ENCODE measurements at regions not wholly inside any gene's neighbourhood (a gene's known extent, or its start where the extent isn't known, plus 50 kb on each side); places are given as distances from the start of the nearest gene placed in this dataset.

DNA sequence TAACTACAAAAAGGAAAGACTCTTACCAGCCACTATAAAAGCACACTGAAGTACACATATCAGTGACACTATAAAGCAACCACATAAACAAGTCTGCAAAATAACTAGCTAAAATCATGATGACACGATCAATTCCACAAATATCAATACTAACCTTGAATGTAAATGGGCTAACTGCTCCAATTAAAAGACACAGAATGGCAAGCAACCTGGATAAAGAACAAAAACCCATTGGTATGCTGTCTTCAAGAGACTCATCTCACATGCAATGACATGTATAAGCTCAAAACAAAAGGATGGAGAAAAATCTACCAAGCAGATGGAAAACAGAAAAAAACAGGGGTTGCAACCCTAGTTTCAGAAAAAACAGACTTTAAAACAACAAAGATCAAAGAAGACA lies 59.7 kb upstream of the LYPLAL1 start:
- no peaks in the 10 kb centered on the region for H3K4me1 ChIP-seq (ENCODE audit: low read depth, poor library complexity, severe bottlenecking)
- TF ChIP-seq, protein P1, sequence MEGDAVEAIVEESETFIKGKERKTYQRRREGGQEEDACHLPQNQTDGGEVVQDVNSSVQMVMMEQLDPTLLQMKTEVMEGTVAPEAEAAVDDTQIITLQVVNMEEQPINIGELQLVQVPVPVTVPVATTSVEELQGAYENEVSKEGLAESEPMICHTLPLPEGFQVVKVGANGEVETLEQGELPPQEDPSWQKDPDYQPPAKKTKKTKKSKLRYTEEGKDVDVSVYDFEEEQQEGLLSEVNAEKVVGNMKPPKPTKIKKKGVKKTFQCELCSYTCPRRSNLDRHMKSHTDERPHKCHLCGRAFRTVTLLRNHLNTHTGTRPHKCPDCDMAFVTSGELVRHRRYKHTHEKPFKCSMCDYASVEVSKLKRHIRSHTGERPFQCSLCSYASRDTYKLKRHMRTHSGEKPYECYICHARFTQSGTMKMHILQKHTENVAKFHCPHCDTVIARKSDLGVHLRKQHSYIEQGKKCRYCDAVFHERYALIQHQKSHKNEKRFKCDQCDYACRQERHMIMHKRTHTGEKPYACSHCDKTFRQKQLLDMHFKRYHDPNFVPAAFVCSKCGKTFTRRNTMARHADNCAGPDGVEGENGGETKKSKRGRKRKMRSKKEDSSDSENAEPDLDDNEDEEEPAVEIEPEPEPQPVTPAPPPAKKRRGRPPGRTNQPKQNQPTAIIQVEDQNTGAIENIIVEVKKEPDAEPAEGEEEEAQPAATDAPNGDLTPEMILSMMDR (conservative IDR thresholded peaks at IDR 0.05; ENCODE audit: low read depth, low read length), result no peak
- no peak overlapping the region for H3K4me2 ChIP-seq
- no peaks in the 10 kb centered on the region for H3K27me3 ChIP-seq (ENCODE audit: insufficient read depth, low read depth)
- H2AFZ ChIP-seq (ENCODE audit: low read depth), result no peak overlapping the region
- no peak overlapping the region for H3K27ac ChIP-seq
- no peak overlapping the region for H3K4me3 ChIP-seq (IDR thresholded peaks at IDR 0.05; ENCODE audit: insufficient read depth, low read depth, low read length)
- no peaks in the 10 kb centered on the region for H3K79me2 ChIP-seq (ENCODE audit: insufficient read depth, low read depth)
- H3K36me3 ChIP-seq (ENCODE audit: insufficient read depth), result no peaks in the 10 kb centered on the region
- no peaks in the 10 kb centered on the region for H4K20me1 ChIP-seq (ENCODE audit: insufficient read depth)
- H3K9ac ChIP-seq, result no peak overlapping the region

DNA sequence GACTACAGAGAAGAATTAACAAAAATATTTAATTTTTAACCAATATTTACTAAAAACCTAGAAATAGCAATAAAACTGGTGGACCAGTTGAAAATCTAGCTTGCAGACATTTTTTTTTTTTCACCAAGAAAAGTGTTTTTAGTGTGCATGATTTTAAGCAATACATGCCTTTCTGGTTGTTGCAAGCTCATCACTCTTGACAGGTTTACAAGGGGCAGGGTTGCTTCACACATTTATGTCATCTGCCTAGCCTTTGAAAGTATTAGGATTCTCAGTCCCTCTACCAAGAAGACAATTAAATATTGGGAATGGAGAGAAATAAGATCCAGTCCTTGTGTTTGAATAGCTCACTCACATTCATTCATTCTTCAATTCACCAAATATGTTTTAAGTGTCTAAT lies 53.8 kb upstream of the LYPLAL1 start:
- Histone ChIP-seq H3K4me2 (no peak overlapping the region), H3K36me3 (ENCODE audit: insufficient read depth) (no peaks in the 10 kb centered on the region), H3K27ac (no peak overlapping the region), H3K9ac (no peak overlapping the region), H3K4me3 (IDR thresholded peaks at IDR 0.05; ENCODE audit: insufficient read depth, low read depth, low read length) (no peak overlapping the region), H4K20me1 (ENCODE audit: insufficient read depth) (no peaks in the 10 kb centered on the region), H3K4me1 (ENCODE audit: low read depth, poor library complexity, severe bottlenecking) (no peaks in the 10 kb centered on the region), H2AFZ (ENCODE audit: low read depth) (no peak overlapping the region), H3K79me2 (ENCODE audit: insufficient read depth, low read depth) (no peaks in the 10 kb centered on the region), H3K27me3 (ENCODE audit: insufficient read depth, low read depth) (no peaks in the 10 kb centered on the region)
- TF ChIP-seq, protein P1 (conservative IDR thresholded peaks at IDR 0.05; ENCODE audit: low read depth, low read length), result no peak

DNA sequence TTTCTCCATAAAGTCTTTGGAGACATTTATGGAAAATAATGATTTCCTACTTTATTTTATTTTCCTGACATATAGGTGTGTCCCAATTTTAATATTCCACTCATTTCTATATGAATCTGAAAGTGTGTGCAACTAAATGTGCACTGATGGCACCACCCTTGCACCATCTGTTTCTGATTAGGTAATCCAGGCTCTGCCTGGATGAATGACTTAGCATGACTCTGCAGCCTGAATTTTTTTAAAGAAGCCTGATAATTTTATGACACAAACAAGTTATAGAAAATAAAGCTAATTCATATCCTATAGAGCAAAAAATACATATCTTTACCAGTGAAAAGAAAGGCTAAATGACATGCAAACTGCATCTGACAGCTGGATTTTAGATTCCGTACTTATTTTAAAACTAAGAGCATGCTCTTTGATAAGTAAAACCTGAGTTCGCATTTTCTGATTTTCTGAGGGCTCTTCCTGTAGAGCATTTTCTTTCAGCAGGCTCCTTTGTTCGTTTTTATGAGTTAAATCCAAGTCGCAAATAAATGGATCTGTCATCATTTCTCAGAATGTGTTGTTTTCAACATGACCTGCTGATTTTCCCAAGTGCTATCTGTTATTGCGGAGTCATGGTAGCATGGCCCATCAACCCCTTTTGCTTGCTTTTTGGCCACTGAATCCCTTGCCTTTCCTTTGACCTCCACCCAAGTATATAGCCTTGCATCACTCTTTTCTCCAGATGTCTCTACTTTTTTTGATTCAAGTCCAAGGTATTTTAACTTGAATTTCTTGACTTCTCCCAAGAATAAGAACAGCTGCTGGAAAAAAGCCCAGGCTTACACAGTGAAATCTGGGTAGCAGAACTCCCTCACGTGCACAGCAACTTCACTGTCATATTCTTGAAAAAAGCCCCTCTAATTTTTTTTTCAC lies 52.8 kb upstream of the LYPLAL1 start:
- no peak overlapping the region for H3K9ac ChIP-seq
- no peak overlapping the region for H2AFZ ChIP-seq (ENCODE audit: low read depth)
- no peaks in the 10 kb centered on the region for H3K36me3 ChIP-seq (ENCODE audit: insufficient read depth)
- TF ChIP-seq, protein P1 (conservative IDR thresholded peaks at IDR 0.05; ENCODE audit: low read depth, low read length), result no peak
- H3K4me3 ChIP-seq (IDR thresholded peaks at IDR 0.05; ENCODE audit: insufficient read depth, low read depth, low read length), result no peak overlapping the region
- no peaks in the 10 kb centered on the region for H3K4me1 ChIP-seq (ENCODE audit: low read depth, poor library complexity, severe bottlenecking)
- no peaks in the 10 kb centered on the region for H3K27me3 ChIP-seq (ENCODE audit: insufficient read depth, low read depth)
- no peak overlapping the region for H3K4me2 ChIP-seq
- no peak overlapping the region for H3K27ac ChIP-seq
- no peaks in the 10 kb centered on the region for H3K79me2 ChIP-seq (ENCODE audit: insufficient read depth, low read depth)
- H4K20me1 ChIP-seq (ENCODE audit: insufficient read depth), result no peaks in the 10 kb centered on the region

DNA sequence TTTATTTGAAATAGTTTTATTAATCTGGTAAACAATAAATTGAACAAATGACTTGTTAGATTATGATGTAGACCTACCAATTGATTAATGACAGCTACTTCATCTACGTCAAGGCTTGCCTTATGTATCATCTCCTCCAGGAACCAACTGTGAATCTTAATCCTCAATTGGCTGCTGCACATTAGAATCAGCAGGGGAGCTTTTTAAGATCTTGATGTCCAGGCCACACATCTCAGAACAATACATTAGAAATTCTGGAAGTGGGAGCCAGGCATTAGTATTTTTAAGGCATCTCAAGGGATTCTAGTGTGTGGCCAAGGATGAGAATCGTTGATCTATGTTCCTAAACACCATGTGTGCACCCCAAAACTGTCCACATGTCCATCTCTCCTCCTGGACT lies 52.0 kb upstream of the LYPLAL1 start:
- no peak overlapping the region for H3K4me3 ChIP-seq (IDR thresholded peaks at IDR 0.05; ENCODE audit: insufficient read depth, low read depth, low read length)
- no peak overlapping the region for H3K27ac ChIP-seq
- no peaks in the 10 kb centered on the region for H3K27me3 ChIP-seq (ENCODE audit: insufficient read depth, low read depth)
- H3K79me2 ChIP-seq (ENCODE audit: insufficient read depth, low read depth), result no peaks in the 10 kb centered on the region
- H3K9ac ChIP-seq, result no peak overlapping the region
- no peaks in the 10 kb centered on the region for H3K4me1 ChIP-seq (ENCODE audit: low read depth, poor library complexity, severe bottlenecking)
- no peaks in the 10 kb centered on the region for H3K36me3 ChIP-seq (ENCODE audit: insufficient read depth)
- no peak overlapping the region for H3K4me2 ChIP-seq
- H4K20me1 ChIP-seq (ENCODE audit: insufficient read depth), result no peaks in the 10 kb centered on the region
- no peak overlapping the region for H2AFZ ChIP-seq (ENCODE audit: low read depth)
- TF ChIP-seq, protein P1 (conservative IDR thresholded peaks at IDR 0.05; ENCODE audit: low read depth, low read length), result no peak

All from KMS-11 (cell line).